Trophoblast cell (in vitro differentiated cells and primary cell): ENCODE measurements at regions not wholly inside any gene's neighbourhood (a gene's known extent, or its start where the extent isn't known, plus 50 kb on each side); places are given as distances from the start of the nearest gene placed in this dataset.

Experiments used
- DNase-seq, 2 donors: peaks; one replicate each; pipeline ENCODE4 v3.0.0-alpha.2; 2016
- H2AFZ ChIP-seq: 2 replicates; pipeline ENCODE4 v1.6.1; 2013; ENCODE audit warnings: low read length, moderate library complexity, mild to moderate bottlenecking; ENCODE audit not compliant: insufficient read depth, poor library complexity
- H2AK5ac ChIP-seq: 2 replicates; pipeline ENCODE4 v1.6.1; 2013; ENCODE audit warnings: mild to moderate bottlenecking, low read length
- H2BK120ac ChIP-seq: 2 replicates; pipeline ENCODE4 v1.6.1; 2013; ENCODE audit warnings: low read length, mild to moderate bottlenecking, moderate library complexity; ENCODE audit not compliant: insufficient read depth, poor library complexity
- H2BK12ac ChIP-seq: 2 replicates; pipeline ENCODE4 v1.6.1; 2013; ENCODE audit warnings: mild to moderate bottlenecking, low read length, moderate library complexity
- H2BK5ac ChIP-seq: 2 replicates; pipeline ENCODE4 v1.6.1; 2013; ENCODE audit warnings: low read length, low read depth, moderate library complexity, mild to moderate bottlenecking; ENCODE audit not compliant: poor library complexity
- H3K14ac ChIP-seq: 2 replicates; pipeline ENCODE4 v1.6.1; 2013; ENCODE audit warnings: mild to moderate bottlenecking, low read length
- H3K18ac ChIP-seq: 2 replicates; pipeline ENCODE4 v1.6.1; 2013; ENCODE audit warnings: mild to moderate bottlenecking, low read length
- H3K23ac ChIP-seq: 2 replicates; pipeline ENCODE4 v1.6.1; 2013; ENCODE audit warnings: low read length
- H3K27ac ChIP-seq: 2 replicates; pipeline ENCODE4 v1.5.1; 2013; ENCODE audit warnings: low read depth, mild to moderate bottlenecking, inconsistent platforms, low read length, moderate library complexity
- H3K27me3 ChIP-seq: 2 replicates; pipeline ENCODE4 v1.6.1; 2013; ENCODE audit warnings: inconsistent platforms, mild to moderate bottlenecking, low read length, moderate library complexity; ENCODE audit not compliant: insufficient read depth
- H3K36me3 ChIP-seq, 2 experiments: 1 replicate in 1 of 2; 2 replicates in 1 of 2; pipeline ENCODE4 v1.6.1; 2013; ENCODE audit warnings: low read length in 2 of 2, mild to moderate bottlenecking in 2 of 2, moderate library complexity in 1 of 2; ENCODE audit not compliant: insufficient read depth in 2 of 2, control insufficient read depth in 1 of 2
- H3K4ac ChIP-seq: 2 replicates; pipeline ENCODE4 v1.6.1; 2013; ENCODE audit warnings: low read depth, mild to moderate bottlenecking, low read length, moderate library complexity
- H3K4me1 ChIP-seq, 2 experiments: 1 replicate in 1 of 2; 2 replicates in 1 of 2; pipeline ENCODE4 v1.6.1; 2013; ENCODE audit warnings: low read length in 2 of 2, mild to moderate bottlenecking in 2 of 2, moderate library complexity in 1 of 2; ENCODE audit not compliant: insufficient read depth in 2 of 2, control insufficient read depth in 1 of 2
- H3K4me2 ChIP-seq: 2 replicates; pipeline ENCODE4 v1.6.1; 2013; ENCODE audit warnings: inconsistent platforms, mild to moderate bottlenecking, low read length, moderate library complexity
- H3K4me3 ChIP-seq: 2 replicates; pipeline ENCODE4 v1.5.1; 2013; ENCODE audit warnings: mild to moderate bottlenecking, low read depth, low read length, inconsistent platforms
- H3K79me1 ChIP-seq: one replicate; pipeline ENCODE4 v1.6.1; 2013; ENCODE audit warnings: low read length
- H3K79me2 ChIP-seq: 2 replicates; pipeline ENCODE4 v1.6.1; 2013; ENCODE audit warnings: low read length, mild to moderate bottlenecking; ENCODE audit not compliant: control insufficient read depth, insufficient read depth, poor library complexity
- H3K9ac ChIP-seq: 2 replicates; pipeline ENCODE4 v1.6.1; 2013; ENCODE audit warnings: mild to moderate bottlenecking, low read length
- H3K9me3 ChIP-seq: 2 replicates; pipeline ENCODE4 v1.6.1; 2013; ENCODE audit warnings: low read depth, mild to moderate bottlenecking, control low read depth, inconsistent platforms, low read length; ENCODE audit not compliant: insufficient read depth
- H4K12ac ChIP-seq: 2 replicates; pipeline ENCODE4 v1.6.1; 2013; ENCODE audit warnings: low read depth, mild to moderate bottlenecking, low read length, moderate library complexity
- H4K8ac ChIP-seq: 2 replicates; pipeline ENCODE4 v1.6.1; 2013; ENCODE audit warnings: low read depth, mild to moderate bottlenecking, low read length, moderate library complexity
- H4K91ac ChIP-seq: one replicate; pipeline ENCODE4 v1.6.1; 2013; ENCODE audit warnings: low read depth, mild to moderate bottlenecking, low read length, moderate library complexity
- WGBS: extraction: QIAGEN DNeasy Blood & Tissue Kit; methylation state at CpG from one replicate; pipeline ENCODE4 v1.1.7; 2013; ENCODE audit warnings: missing lambda C conversion rate; ENCODE audit not compliant: insufficient read length, insufficient coverage; ENCODE audit errors: extremely low coverage; 5-methylcytosine and 5-hydroxymethylcytosine counted together

- Histone ChIP-seq H4K8ac (no peak overlapping the region), H3K4me3 (no peak overlapping the region), H3K18ac (no peak overlapping the region), H2BK5ac (no peak overlapping the region), H4K91ac (no peak overlapping the region), H3K27ac (no peak overlapping the region), H2AK5ac (no peak overlapping the region), H3K36me3 (no peaks in the 10 kb centered on the region), H3K4ac (no peak overlapping the region), H2BK12ac (no peak overlapping the region), H3K9me3 (peaks cover 1% of the 10 kb centered on the region), H2AFZ (no peak overlapping the region), H4K12ac (no peak overlapping the region), H3K79me2 (no peaks in the 10 kb centered on the region), H2BK120ac (no peak overlapping the region), H3K14ac (no peak overlapping the region), H3K9ac (no peak overlapping the region), H3K23ac (no peak overlapping the region), H3K4me2 (no peak overlapping the region), H3K27me3 (no peaks in the 10 kb centered on the region), H3K79me1 (no peaks in the 10 kb centered on the region), H3K4me1 (no peaks in the 10 kb centered on the region)
- no CpG with 5 or more reads among the region's 7 CpGs for WGBS
- no peak for DNase-seq
Observed at GRCh38 chr6:14228571-14228970, 111.0 kb downstream of the CD83 start.

GRCh38 chr6:14231071-14231483 is 113.5 kb downstream of the CD83 start:
- H3K79me2 ChIP-seq, result no peaks in the 10 kb centered on the region
- DNase-seq, result peak in 1 of 2 donors; percentile 17
- H2BK12ac ChIP-seq, result no peak overlapping the region
- H4K12ac ChIP-seq, result no peak overlapping the region
- no peak overlapping the region for H3K4ac ChIP-seq
- no peak overlapping the region for H3K27ac ChIP-seq
- no CpG with 5 or more reads among the region's 6 CpGs for WGBS
- no peak overlapping the region for H2BK5ac ChIP-seq
- no peaks in the 10 kb centered on the region for H3K36me3 ChIP-seq
- no peak overlapping the region for H3K14ac ChIP-seq
- H3K9ac ChIP-seq, result no peak overlapping the region
- H3K27me3 ChIP-seq, result no peaks in the 10 kb centered on the region
- no peak overlapping the region for H3K4me2 ChIP-seq
- H3K4me1 ChIP-seq, result no peaks in the 10 kb centered on the region
- no peak overlapping the region for H3K4me3 ChIP-seq
- H3K23ac ChIP-seq, result no peak overlapping the region
- no peak overlapping the region for H4K91ac ChIP-seq
- H3K79me1 ChIP-seq, result no peaks in the 10 kb centered on the region
- H3K18ac ChIP-seq, result no peak overlapping the region
- H2AK5ac ChIP-seq, result no peak overlapping the region
- no peak overlapping the region for H2BK120ac ChIP-seq
- H4K8ac ChIP-seq, result no peak overlapping the region
- H3K9me3 ChIP-seq, result peaks cover 1% of the 10 kb centered on the region
- no peak overlapping the region for H2AFZ ChIP-seq

DNA sequence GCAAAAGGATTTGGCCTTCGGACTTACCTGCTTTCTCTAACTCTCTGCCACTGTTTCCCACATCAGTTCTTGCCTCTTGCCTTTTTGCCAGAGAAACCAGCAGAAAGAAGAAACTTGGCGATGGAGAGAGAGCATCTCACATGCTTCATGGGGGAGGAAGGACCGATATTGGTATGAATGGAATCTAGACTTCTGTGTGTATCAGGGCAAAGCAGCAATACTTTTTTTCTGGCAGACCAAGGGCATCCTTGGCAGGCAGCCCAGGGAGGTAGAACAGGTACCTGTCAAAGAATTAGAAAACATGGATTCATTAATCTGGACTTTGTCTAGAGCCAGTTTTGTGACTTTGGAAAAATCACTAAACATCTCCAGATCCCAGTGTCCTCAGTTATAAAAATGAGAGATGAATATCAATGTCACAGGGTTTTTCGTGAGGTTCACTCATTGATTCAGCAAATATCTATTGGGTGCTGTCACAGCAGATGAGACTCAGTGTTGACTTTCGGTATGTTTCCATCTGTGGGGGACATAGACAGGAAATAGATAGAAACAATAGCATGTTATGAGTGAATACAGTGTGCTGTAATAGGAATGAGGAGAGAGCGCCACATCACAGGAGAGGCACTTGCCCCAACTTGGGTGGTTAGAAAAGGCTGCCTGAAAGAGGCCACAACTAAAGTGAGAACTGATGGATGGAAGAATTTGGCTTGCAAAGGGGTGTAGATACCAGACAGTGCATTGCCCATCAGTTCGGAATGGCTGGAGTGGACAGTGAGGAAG is 114.1 kb downstream of the CD83 start:
- Histone ChIP-seq H2BK120ac (no peak overlapping the region), H3K27ac (no peak overlapping the region), H4K12ac (no peak overlapping the region), H3K4me3 (no peak overlapping the region), H4K91ac (no peak overlapping the region), H2BK5ac (no peak overlapping the region), H2AFZ (no peak overlapping the region), H3K23ac (no peak overlapping the region), H2AK5ac (no peak overlapping the region), H3K4ac (no peak overlapping the region), H3K18ac (no peak overlapping the region), H3K36me3 (no peaks in the 10 kb centered on the region), H3K79me1 (no peaks in the 10 kb centered on the region), H3K9ac (no peak overlapping the region), H3K27me3 (no peaks in the 10 kb centered on the region), H2BK12ac (no peak overlapping the region), H4K8ac (no peak overlapping the region), H3K4me1 (no peaks in the 10 kb centered on the region), H3K14ac (no peak overlapping the region), H3K9me3 (peaks cover 1% of the 10 kb centered on the region), H3K79me2 (no peaks in the 10 kb centered on the region), H3K4me2 (no peak overlapping the region)
- no CpG with 5 or more reads among the region's 7 CpGs for WGBS
- DNase-seq, result no peak

GRCh38 chr6:14232889-14233288 is 115.3 kb downstream of the CD83 start:
- Histone ChIP-seq H3K4me1 (no peaks in the 10 kb centered on the region), H3K23ac (no peak overlapping the region), H3K79me1 (no peaks in the 10 kb centered on the region), H4K12ac (no peak overlapping the region), H3K9me3 (peaks cover 1% of the 10 kb centered on the region), H3K79me2 (no peaks in the 10 kb centered on the region), H3K18ac (no peak overlapping the region), H3K9ac (no peak overlapping the region), H2BK5ac (no peak overlapping the region), H4K91ac (no peak overlapping the region), H3K36me3 (no peaks in the 10 kb centered on the region), H2BK120ac (no peak overlapping the region), H3K4me2 (no peak overlapping the region), H3K4ac (no peak overlapping the region), H3K27me3 (no peaks in the 10 kb centered on the region), H3K4me3 (no peak overlapping the region), H3K14ac (no peak overlapping the region), H2BK12ac (no peak overlapping the region), H3K27ac (no peak overlapping the region), H2AK5ac (no peak overlapping the region), H4K8ac (no peak overlapping the region), H2AFZ (no peak overlapping the region)
- DNase-seq, result no peak
- WGBS, result no CpG with 5 or more reads among the region's 2 CpGs
